Thoracic aorta (tissue), 2 donors: ENCODE measurements at regions not wholly inside any gene's neighbourhood (a gene's known extent, or its start where the extent isn't known, plus 50 kb on each side); places are given as distances from the start of the nearest gene placed in this dataset.

Experiments used
- ATAC-seq: fragments of 150-250 bp; one replicate; pipeline ENCODE4 v1.8.0; 2017; ENCODE audit warnings: low read depth; ENCODE audit not compliant: insufficient number of reproducible peaks, low FRiP score
- DNase-seq: peaks from one replicate; pipeline ENCODE4 v3.0.0-alpha.2; 2020; ENCODE audit warnings: low spot score
- H3K27ac ChIP-seq, 2 donors: fragments of 200-600 bp; sonication (generic); 1 replicate in 1 of 2; 2 replicates in 1 of 2; pipeline ENCODE4 v1.5.1; 2016; ENCODE audit warnings: mild to moderate bottlenecking in 2 of 2, moderate library complexity in 2 of 2
- H3K27me3 ChIP-seq: fragments of 200-600 bp; sonication (generic); replicated peaks from 2 replicates; pipeline ENCODE4 v1.6.0; 2016; ENCODE audit warnings: mild to moderate bottlenecking; ENCODE audit not compliant: insufficient read depth
- H3K36me3 ChIP-seq: fragments of 200-600 bp; sonication (generic); one replicate; pipeline ENCODE4 v1.5.1; 2016
- H3K4me1 ChIP-seq, 2 donors: fragments of 200-600 bp; sonication (generic); 1 replicate in 1 of 2; 2 replicates in 1 of 2; pipeline versions ENCODE4 v1.5.1 to v1.6.0; 2016; ENCODE audit warnings: low read depth in 2 of 2, mild to moderate bottlenecking in 1 of 2; ENCODE audit not compliant: control insufficient read depth in 1 of 2
- H3K4me3 ChIP-seq: fragments of 200-600 bp; sonication (generic); 2 replicates; pipeline ENCODE4 v1.5.1; 2016; ENCODE audit warnings: mild to moderate bottlenecking
- H3K9me3 ChIP-seq: fragments of 200-600 bp; sonication (generic); 2 replicates; pipeline ENCODE4 v1.5.1; 2016
- CTCF ChIP-seq: fragments of 200-600 bp; sonication (generic); IDR thresholded peaks from one replicate; pipeline ENCODE4 v1.5.1; 2019; ENCODE audit warnings: antibody characterized with exemption

- Histone ChIP-seq H3K4me1 (no peaks in the 10 kb centered on the region), H3K27me3 (no peaks in the 10 kb centered on the region), H3K36me3 (no peaks in the 10 kb centered on the region), H3K4me3 (no peak overlapping the region), H3K9me3 (peaks cover 11% of the 10 kb centered on the region), H3K27ac (no peak overlapping the region)
- TF ChIP-seq CTCF = no peak
- ATAC-seq (no peak), DNase-seq (no peak)
Measured at GRCh38 chr11:115803073-115803740, 299.0 kb upstream of the CADM1 start.

DNA sequence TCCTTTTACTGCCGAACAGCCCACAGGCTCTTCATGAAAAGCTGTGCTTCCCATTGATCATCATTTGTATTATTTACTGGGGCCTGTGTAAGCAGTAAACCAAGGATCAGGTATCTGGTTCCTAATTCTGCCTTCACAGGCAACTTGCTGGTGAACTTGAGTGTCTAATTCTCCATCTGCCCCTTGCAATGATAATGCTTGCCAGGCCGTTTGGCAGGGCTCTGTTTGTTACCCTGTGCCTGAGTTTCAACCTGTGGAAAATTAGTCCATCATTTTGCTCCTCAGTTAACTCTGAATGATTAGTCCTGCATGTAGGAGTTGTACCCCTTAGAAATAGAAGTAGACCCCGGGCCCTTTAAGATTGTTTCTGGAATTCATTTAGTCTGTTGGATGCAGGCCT, 298.4 kb upstream of the CADM1 start:
- H3K4me1 ChIP-seq = no peaks in the 10 kb centered on the region
- no peak overlapping the region for H3K4me3 ChIP-seq
- no peak for TF ChIP-seq CTCF
- DNase-seq (no peak), ATAC-seq (no peak)
- H3K27me3 ChIP-seq = no peaks in the 10 kb centered on the region
- peaks cover 6% of the 10 kb centered on the region for H3K9me3 ChIP-seq
- no peaks in the 10 kb centered on the region for H3K36me3 ChIP-seq
- no peak overlapping the region for H3K27ac ChIP-seq

DNA sequence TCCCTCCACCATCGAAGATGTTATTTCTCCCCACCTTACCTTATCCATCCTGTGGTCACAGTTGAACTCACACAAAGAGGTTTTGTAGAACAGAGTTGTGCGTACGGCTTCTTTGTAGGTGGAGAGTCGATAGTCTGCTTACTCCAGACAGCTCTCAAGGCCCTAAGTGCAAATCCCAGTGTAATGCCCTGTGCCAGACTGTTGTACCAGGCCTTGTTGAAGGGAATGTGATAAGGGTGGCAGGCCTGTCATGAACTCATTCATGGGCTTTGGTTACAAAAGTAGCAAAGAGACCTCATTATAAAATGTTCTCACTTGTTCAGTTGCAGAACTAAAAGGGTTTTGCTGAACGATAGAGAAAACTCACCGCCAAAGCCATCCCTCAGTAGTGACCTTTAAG, 288.7 kb upstream of the CADM1 start:
- H3K4me3 ChIP-seq = no peak overlapping the region
- no peaks in the 10 kb centered on the region for H3K4me1 ChIP-seq
- no peak for ATAC-seq
- DNase-seq = no peak
- no peaks in the 10 kb centered on the region for H3K36me3 ChIP-seq
- TF ChIP-seq CTCF = no peak
- H3K27me3 ChIP-seq = no peaks in the 10 kb centered on the region
- H3K27ac ChIP-seq = no peak overlapping the region
- H3K9me3 ChIP-seq = no peaks in the 10 kb centered on the region

DNA sequence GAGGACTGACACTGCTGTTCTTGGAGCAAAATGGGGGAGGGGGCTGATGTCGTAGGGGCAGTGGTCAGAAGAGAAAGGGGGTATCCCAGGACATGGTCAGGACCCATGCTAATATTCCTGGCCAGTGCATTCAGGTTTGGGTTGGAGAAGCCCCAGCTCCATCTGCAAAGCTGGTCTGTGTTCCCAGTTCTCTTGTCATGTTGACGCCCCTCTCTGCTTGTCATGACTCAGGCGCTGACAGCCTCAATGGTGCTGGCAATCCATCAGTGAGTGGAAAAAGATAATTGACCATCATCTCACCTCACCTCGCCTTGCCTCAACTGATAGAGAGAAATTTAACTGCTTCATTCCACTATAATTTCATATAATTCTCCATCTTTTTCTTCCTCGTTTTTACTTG, 283.1 kb upstream of the CADM1 start:
- ATAC-seq (no peak), DNase-seq (no peak)
- Histone ChIP-seq H3K27ac (no peak overlapping the region), H3K27me3 (no peaks in the 10 kb centered on the region), H3K4me1 (no peaks in the 10 kb centered on the region), H3K36me3 (no peaks in the 10 kb centered on the region), H3K4me3 (no peak overlapping the region), H3K9me3 (no peaks in the 10 kb centered on the region)
- TF ChIP-seq CTCF = no peak

- Histone ChIP-seq H3K4me1 (no peaks in the 10 kb centered on the region), H3K27me3 (no peaks in the 10 kb centered on the region), H3K27ac (no peak overlapping the region), H3K36me3 (no peaks in the 10 kb centered on the region), H3K4me3 (no peak overlapping the region), H3K9me3 (no peaks in the 10 kb centered on the region)
- DNase-seq = no peak
- TF ChIP-seq CTCF = no peak
- ATAC-seq = no peak
Measured at GRCh38 chr11:115784796-115785521, 280.7 kb upstream of the CADM1 start.
